H1 (cell line): ENCODE measurements at regions not wholly inside any gene's neighbourhood (a gene's known extent, or its start where the extent isn't known, plus 50 kb on each side); places are given as distances from the start of the nearest gene placed in this dataset.

Source experiments
- CTCF ChIA-PET: fragments of 300-600 bp; sonication (Branson Sonifier 250); formaldehyde crosslinking; loops from one replicate; lab custom pipeline; 2021; ENCODE audit not compliant: partially characterized antibody; lab: Charles Lee
- POLR2A ChIA-PET: fragments of 300-600 bp; sonication (Branson Sonifier 250); formaldehyde crosslinking; loops from one replicate; lab custom pipeline; 2021; ENCODE audit warnings: inconsistent platforms; ENCODE audit not compliant: partially characterized antibody; lab: Charles Lee
- DNase-seq, 2 experiments: peaks; one replicate each; pipeline versions ENCODE4 v3.0.0 to v3.0.0-alpha.2; 2010 to 2022; ENCODE audit warnings: low spot score in 2 of 2, low read depth in 1 of 2, mixed read lengths in 1 of 2
- FAIRE-seq: peaks from 2 replicates; lab custom pipeline; 2011; peaks lifted over from hg19 to GRCh38; lab: Jason Lieb, UNC
- H2AFZ ChIP-seq: 2 replicates; pipeline ENCODE4 v1.8.1; 2012; ENCODE audit warnings: low read length, inconsistent platforms
- H2AK5ac ChIP-seq: 2 replicates; pipeline ENCODE4 v1.6.1; 2013; ENCODE audit warnings: low read depth, low read length
- H2BK120ac ChIP-seq: replicated peaks from 2 replicates; pipeline ENCODE3; 2013; ENCODE audit warnings: low read depth, low read length, inconsistent platforms
- H2BK12ac ChIP-seq: 2 replicates; pipeline ENCODE4 v1.6.1; 2013; ENCODE audit warnings: low read depth, low read length
- H2BK15ac ChIP-seq: 2 replicates; pipeline ENCODE4 v1.6.1; 2013; ENCODE audit warnings: low read length
- H2BK20ac ChIP-seq: 2 replicates; pipeline ENCODE4 v1.6.1; 2013; ENCODE audit warnings: low read length
- H2BK5ac ChIP-seq: 2 replicates; pipeline ENCODE4 v1.6.1; 2013; ENCODE audit warnings: low read depth, low read length
- H3K14ac ChIP-seq: 2 replicates; pipeline ENCODE4 v1.6.1; 2013; ENCODE audit warnings: inconsistent platforms; ENCODE audit not compliant: insufficient read length
- H3K18ac ChIP-seq: 2 replicates; pipeline ENCODE4 v1.6.1; 2013; ENCODE audit warnings: low read length; ENCODE audit errors: extremely low read depth
- H3K23ac ChIP-seq: 2 replicates; pipeline ENCODE4 v1.6.1; 2013; ENCODE audit warnings: inconsistent platforms; ENCODE audit not compliant: insufficient read length
- H3K23me2 ChIP-seq: 2 replicates; pipeline ENCODE4 v1.6.1; 2013; ENCODE audit warnings: low read depth, low read length
- H3K27ac ChIP-seq: 2 replicates; pipeline ENCODE4 v1.6.1; 2011; ENCODE audit warnings: low read depth, low read length, inconsistent platforms
- H3K27me3 ChIP-seq, 4 experiments: replicated peaks in 1 of 4; 1 replicate in 1 of 4; 2 replicates in 3 of 4; pipeline versions ENCODE4 v1.6.1 to v1.8.1; 2011 to 2013; ENCODE audit warnings: low read length in 3 of 4, mild to moderate bottlenecking in 3 of 4, inconsistent platforms in 2 of 4, mixed read lengths in 2 of 4, moderate library complexity in 1 of 4; ENCODE audit not compliant: control insufficient read depth in 3 of 4, insufficient read depth in 3 of 4; ENCODE audit errors: extremely low read depth in 1 of 4
- H3K36me3 ChIP-seq, 4 experiments: 2 replicates each; pipeline versions ENCODE4 v1.6.1 to v1.8.1; 2011 to 2013; ENCODE audit warnings: mild to moderate bottlenecking in 4 of 4, low read length in 3 of 4, moderate library complexity in 2 of 4, control low read depth in 1 of 4, inconsistent platforms in 1 of 4; ENCODE audit not compliant: insufficient read depth in 4 of 4, control insufficient read depth in 2 of 4
- H3K4ac ChIP-seq: replicated peaks from 2 replicates; pipeline ENCODE3; 2013; ENCODE audit warnings: low read length, low read depth, mixed read lengths, inconsistent platforms; ENCODE audit not compliant: insufficient read length
- H3K4me1 ChIP-seq, 4 experiments: replicated peaks in 1 of 4; 1 replicate in 1 of 4; 2 replicates in 3 of 4; pipeline versions ENCODE4 v1.6.1 to v1.8.1; 2011 to 2013; ENCODE audit warnings: low read length in 3 of 4, inconsistent platforms in 2 of 4, mixed read lengths in 1 of 4; ENCODE audit not compliant: insufficient read depth in 4 of 4, control insufficient read depth in 3 of 4
- H3K4me2 ChIP-seq, 2 experiments: 2 replicates each; pipeline versions ENCODE4 v1.6.1 to v1.8.1; 2011 to 2013; ENCODE audit warnings: low read depth in 2 of 2, low read length in 2 of 2, control low read depth in 1 of 2, inconsistent platforms in 1 of 2, mild to moderate bottlenecking in 1 of 2; ENCODE audit not compliant: insufficient read depth in 1 of 2
- H3K4me3 ChIP-seq, 4 experiments: fragments of 200-600, 300-600 bp in 1 of 4; sonication (generic), shearing (Covaris generic), sonication (Bioruptor Twin) in 1 of 4; 2 replicates each; pipeline versions ENCODE4 v1.5.1 to v1.8.1; 2011 to 2016; ENCODE audit warnings: low read length in 4 of 4, low read depth in 3 of 4, control low read depth in 2 of 4, inconsistent platforms in 2 of 4, mild to moderate bottlenecking in 2 of 4, mixed read lengths in 1 of 4, moderate library complexity in 1 of 4; ENCODE audit not compliant: insufficient read depth in 2 of 4; ENCODE audit errors: extremely low read depth in 1 of 4
- H3K56ac ChIP-seq: replicated peaks from 2 replicates; pipeline ENCODE3; 2013; ENCODE audit warnings: low read depth, mild to moderate bottlenecking, mixed read lengths, low read length, inconsistent platforms; ENCODE audit not compliant: insufficient read length
- H3K79me1 ChIP-seq: 2 replicates; pipeline ENCODE4 v1.6.1; 2013; ENCODE audit warnings: low read depth, low read length, control low read depth
- H3K79me2 ChIP-seq, 2 experiments: 2 replicates each; pipeline versions ENCODE4 v1.6.1 to v1.8.1; 2012 to 2013; ENCODE audit warnings: low read length in 2 of 2, mild to moderate bottlenecking in 2 of 2, inconsistent platforms in 1 of 2; ENCODE audit not compliant: insufficient read depth in 2 of 2, control insufficient read depth in 1 of 2
- H3K9ac ChIP-seq, 4 experiments: replicated peaks in 1 of 4; 1 replicate in 1 of 4; 2 replicates in 3 of 4; pipeline versions ENCODE4 v1.6.1 to v1.8.1; 2011 to 2013; ENCODE audit warnings: low read depth in 3 of 4, low read length in 3 of 4, control low read depth in 2 of 4, mild to moderate bottlenecking in 2 of 4, moderate library complexity in 2 of 4, inconsistent platforms in 1 of 4; ENCODE audit errors: extremely low read depth in 1 of 4
- H3K9me3 ChIP-seq, 2 experiments: 2 replicates each; pipeline versions ENCODE4 v1.6.1 to v1.8.1; 2012 to 2013; ENCODE audit warnings: mild to moderate bottlenecking in 2 of 2, moderate library complexity in 2 of 2, control low read depth in 1 of 2, inconsistent platforms in 1 of 2, low read depth in 1 of 2, low read length in 1 of 2, mixed read lengths in 1 of 2; ENCODE audit not compliant: insufficient read depth in 2 of 2
- H4K20me1 ChIP-seq, 2 experiments: replicated peaks in 1 of 2; 2 replicates each; pipeline versions ENCODE3 to v1.8.1; 2011 to 2013; ENCODE audit warnings: inconsistent platforms in 2 of 2, low read length in 2 of 2, mild to moderate bottlenecking in 1 of 2; ENCODE audit not compliant: insufficient read depth in 2 of 2, control insufficient read depth in 1 of 2
- H4K5ac ChIP-seq: 2 replicates; pipeline ENCODE4 v1.6.1; 2013; ENCODE audit warnings: low read length, low read depth, mixed read lengths, inconsistent platforms; ENCODE audit not compliant: insufficient read length
- H4K8ac ChIP-seq: 2 replicates; pipeline ENCODE4 v1.8.0; 2013; ENCODE audit warnings: mild to moderate bottlenecking, moderate library complexity, low read length, inconsistent platforms; ENCODE audit not compliant: insufficient read depth; ENCODE audit errors: extremely low read depth
- H4K91ac ChIP-seq: replicated peaks from 2 replicates; pipeline ENCODE3; 2013; ENCODE audit warnings: low read length, mixed read lengths, inconsistent platforms; ENCODE audit not compliant: insufficient read length
- ASH2L ChIP-seq: fragments of 200-600, 300-600 bp; sonication (generic); IDR thresholded peaks from one replicate; pipeline ENCODE4 v1.7.1; 2017; ENCODE audit warnings: low read length
- EGR1 ChIP-seq: IDR thresholded peaks from 2 replicates; pipeline ENCODE4 v1.6.1; 2011; ENCODE audit warnings: low read depth, low read length, borderline replicate concordance
- EZH2 ChIP-seq: fragments of 200-600 bp; sonication (generic); IDR thresholded peaks from 2 replicates; pipeline ENCODE4 v1.7.1; 2012; ENCODE audit warnings: low read depth, mild to moderate bottlenecking, moderate library complexity, low read length, inconsistent platforms; ENCODE audit not compliant: severe bottlenecking
- JUN ChIP-seq: IDR thresholded peaks from 2 replicates; pipeline ENCODE4 v1.6.1; 2011; ENCODE audit warnings: low read depth, mild to moderate bottlenecking, improper control_type of control experiment, low read length
- WGBS, 2 experiments: shearing (Covaris generic) in 1 of 2; methylation state at CpG; one replicate each; pipeline versions ENCODE4 v1.1.6 to v1.1.7; 2013 to 2015; ENCODE audit warnings: low lambda C conversion rate in 2 of 2, mixed read lengths in 2 of 2, inconsistent platforms in 1 of 2, low coverage in 1 of 2, missing lambda C conversion rate in 1 of 2; ENCODE audit not compliant: insufficient replicate concordance in 2 of 2, insufficient coverage in 1 of 2, insufficient read length in 1 of 2; ENCODE audit errors: extremely low coverage in 1 of 2, missing lambda C conversion rate in 1 of 2; 5-methylcytosine and 5-hydroxymethylcytosine counted together

- H2AFZ ChIP-seq = 0 out of 2 replicates have a peak overlapping the region, but pooled peaks have one; percentile 22
- H4K20me1 ChIP-seq = no peaks in the 10 kb centered on the region
- H3K4me3 ChIP-seq = no peak overlapping the region
- H4K5ac ChIP-seq = no peak overlapping the region
- no peak overlapping the region for H3K23ac ChIP-seq
- H3K36me3 ChIP-seq = no peaks in the 10 kb centered on the region
- no peak overlapping the region; a peak in 1 of 4 replicates for H3K4me2 ChIP-seq
- H3K14ac ChIP-seq = no peak overlapping the region
- no peaks in the 10 kb centered on the region for H3K23me2 ChIP-seq
- FAIRE-seq (no peak), DNase-seq (no peak)
- no peak overlapping the region for H3K4ac ChIP-seq
- no peak overlapping the region for H2BK12ac ChIP-seq
- H4K91ac ChIP-seq = no peak overlapping the region
- no peak overlapping the region for H2BK15ac ChIP-seq
- H4K8ac ChIP-seq = no peak overlapping the region
- H2BK20ac ChIP-seq = no peak overlapping the region
- H2AK5ac ChIP-seq = no peak overlapping the region
- no peaks in the 10 kb centered on the region for H3K27me3 ChIP-seq
- no peak overlapping the region for H2BK5ac ChIP-seq
- no peak overlapping the region; the same call in 1 of the 2 replicates for H3K18ac ChIP-seq
- POLR2A ChIA-PET = no interaction called here
- CTCF ChIA-PET = interaction anchor here (0.8 to 1.4 kb wide), 3 partner anchors 14 to 27 kb away, joined by 3 read pairs; no protein-coding TSS in a partner anchor
- H3K9ac ChIP-seq = no peak overlapping the region
- no peaks in the 10 kb centered on the region for H3K9me3 ChIP-seq
- H3K79me1 ChIP-seq = no peaks in the 10 kb centered on the region
- peaks cover 0 to 8% (median 6%) of the 10 kb centered on the region in 4 experiments; a peak in 4 of 7 replicates for H3K4me1 ChIP-seq
- H3K27ac ChIP-seq = no peak overlapping the region
- no peaks in the 10 kb centered on the region for H3K79me2 ChIP-seq
- H3K56ac ChIP-seq = no peak overlapping the region
- no peak overlapping the region for H2BK120ac ChIP-seq
- WGBS, 2 experiments = 65% methylated on average over 3 of the region's 3 CpGs; no CpG with 5 or more reads in 1 of the 2 experiments
- TF ChIP-seq EGR1 (no peak), EZH2 (no peak), ASH2L (no peak), JUN (no peak)
Measured at GRCh38 chr2:21289989-21290388, 166.2 kb downstream of the TDRD15 start.
